Cardiac fibroblast (primary cell): ENCODE measurements at regions not wholly inside any gene's neighbourhood (a gene's known extent, or its start where the extent isn't known, plus 50 kb on each side); places are given as distances from the start of the nearest gene placed in this dataset.
A peak's percentile ranks its signal among the peaks of the same experiment; 100 is the strongest.

Experiments used
- DNase-seq, 2 donors: peaks; one replicate each; pipeline versions ENCODE4 v3.0.0 to v3.0.0-alpha.2; 2010; ENCODE audit warnings: low read depth in 2 of 2
- H3K4me3 ChIP-seq, 2 donors: replicated peaks in 1 of 2; 1 replicate in 1 of 2; 2 replicates in 1 of 2; pipeline ENCODE4 v1.5.1; 2011; ENCODE audit warnings: low read depth in 2 of 2, low read length in 2 of 2, mild to moderate bottlenecking in 2 of 2, moderate library complexity in 1 of 2
- CTCF ChIP-seq: IDR thresholded peaks from one replicate; pipeline ENCODE4 v1.5.1; 2011; ENCODE audit warnings: low read depth, mild to moderate bottlenecking, low read length, inconsistent platforms

- no peak for TF ChIP-seq CTCF
- DNase-seq: peak in 1 of 2 donors; percentile 53
- H3K4me3 ChIP-seq: no peak overlapping the region
These were observed 109.0 kb upstream of the ACSL4 start for GRCh38 chrX:109841869-109842579.

- H3K4me3 ChIP-seq: no peak overlapping the region
- peak in 1 of 2 donors; percentile 58 for DNase-seq
- TF ChIP-seq CTCF: no peak
These were observed 109.6 kb upstream of the ACSL4 start for GRCh38 chrX:109842611-109843010.

GRCh38 chrX:109843963-109844751 lies 111.1 kb upstream of the ACSL4 start:
- no peak for TF ChIP-seq CTCF

GRCh38 chrX:109844986-109845385 lies 111.9 kb upstream of the ACSL4 start:
- DNase-seq: no peak
- TF ChIP-seq CTCF: no peak
- no peak overlapping the region for H3K4me3 ChIP-seq

More at GRCh38 chrX:109843963-109844751, 111.1 kb upstream of the ACSL4 start:
- no peak for DNase-seq
- no peak overlapping the region for H3K4me3 ChIP-seq

GRCh38 chrX:109845996-109846395 lies 112.9 kb upstream of the ACSL4 start:
- peak in 1 of 2 donors; percentile 75 for DNase-seq
- TF ChIP-seq CTCF: no peak
- no peak overlapping the region for H3K4me3 ChIP-seq

GRCh38 chrX:109847257-109848187 lies 114.5 kb upstream of the ACSL4 start:
- no peak for TF ChIP-seq CTCF
- peak; percentile 86 to 96 for DNase-seq
- H3K4me3 ChIP-seq: no peak overlapping the region
